Activated naive CD4-positive, alpha-beta T cell treated with anti-CD3 and anti-CD28 coated beads, Interleukin-2, amount 50 U/mL, for 72 hours (primary cell): ENCODE measurements at regions not wholly inside any gene's neighbourhood (a gene's known extent, or its start where the extent isn't known, plus 50 kb on each side); places are given as distances from the start of the nearest gene placed in this dataset.
A peak's percentile ranks its signal among the peaks of the same experiment; 100 is the strongest.
"Not testable (repeated sequence)": the region's sequence is repeated elsewhere in the genome, so short reads cannot be mapped to it uniquely, and the experiment has no call there.

ENCODE experiments used
- ATAC-seq, 2 donors: fragments of 150-1000 bp; cut with Tn5 transposase; 2 replicates each; pipeline ENCODE4 v1.10.0; 2021; ENCODE audit warnings: mild to moderate bottlenecking in 2 of 2, moderate library complexity in 2 of 2
- DNase-seq, 2 donors: peaks; one replicate each; pipeline ENCODE4 v3.0.0; 2021 to 2022; ENCODE audit warnings: low spot score in 2 of 2
- H3K27ac Mint-ChIP-seq, 2 donors: one replicate each; pipeline ENCODE4 v1.8.0; 2022; ENCODE audit warnings: mild to moderate bottlenecking in 2 of 2, mixed read lengths in 2 of 2
- H3K36me3 Mint-ChIP-seq, 2 donors: one replicate each; pipeline ENCODE4 v1.8.0; 2022; ENCODE audit warnings: mixed read lengths in 2 of 2
- H3K9me3 Mint-ChIP-seq, 2 donors: one replicate each; pipeline ENCODE4 v1.8.0; 2022; ENCODE audit warnings: mixed read lengths in 2 of 2

GRCh38 chr9:66601472-66601871 is 299.1 kb upstream of the ZNF658 start:
- not testable (repeated sequence) for H3K27ac Mint-ChIP-seq, DNase-seq, H3K9me3 Mint-ChIP-seq, ATAC-seq, H3K36me3 Mint-ChIP-seq

- DNase-seq, H3K9me3 Mint-ChIP-seq, H3K36me3 Mint-ChIP-seq, H3K27ac Mint-ChIP-seq, ATAC-seq: not testable (repeated sequence)
Observed at GRCh38 chr9:66631521-66632046, 268.9 kb upstream of the ZNF658 start.

- ATAC-seq, H3K9me3 Mint-ChIP-seq, H3K27ac Mint-ChIP-seq, H3K36me3 Mint-ChIP-seq, DNase-seq: not testable (repeated sequence)
Observed at GRCh38 chr9:66647675-66648074, 252.8 kb upstream of the ZNF658 start.

- not testable (repeated sequence) for H3K27ac Mint-ChIP-seq, DNase-seq, H3K36me3 Mint-ChIP-seq, H3K9me3 Mint-ChIP-seq, ATAC-seq
Observed at GRCh38 chr9:66690242-66690641, 210.3 kb upstream of the ZNF658 start.

GRCh38 chr9:66695561-66696240 is 204.8 kb upstream of the ZNF658 start:
- H3K27ac Mint-ChIP-seq, H3K36me3 Mint-ChIP-seq, DNase-seq, H3K9me3 Mint-ChIP-seq: not testable (repeated sequence)
- ATAC-seq = peak in 1 of 2 donors; percentile 47

- not testable (repeated sequence) for DNase-seq, H3K36me3 Mint-ChIP-seq, H3K27ac Mint-ChIP-seq, H3K9me3 Mint-ChIP-seq
- peak; percentile 35 to 37 for ATAC-seq
Observed at GRCh38 chr9:66697343-66698065, 203.0 kb upstream of the ZNF658 start.

GRCh38 chr9:66698066-66698455 is 202.5 kb upstream of the ZNF658 start:
- not testable (repeated sequence) for H3K27ac Mint-ChIP-seq, H3K9me3 Mint-ChIP-seq, H3K36me3 Mint-ChIP-seq, DNase-seq
- peak; percentile 5 to 35 for ATAC-seq

- H3K9me3 Mint-ChIP-seq, DNase-seq, H3K36me3 Mint-ChIP-seq, H3K27ac Mint-ChIP-seq: not testable (repeated sequence)
- peak; percentile 41 to 84 for ATAC-seq
Observed at GRCh38 chr9:66701411-66702377, 198.8 kb upstream of the ZNF658 start.

GRCh38 chr9:66711553-66711952 is 189.0 kb upstream of the ZNF658 start:
- not testable (repeated sequence) for DNase-seq, H3K9me3 Mint-ChIP-seq, H3K36me3 Mint-ChIP-seq, H3K27ac Mint-ChIP-seq, ATAC-seq

- H3K9me3 Mint-ChIP-seq, H3K27ac Mint-ChIP-seq, ATAC-seq, DNase-seq, H3K36me3 Mint-ChIP-seq: not testable (repeated sequence)
Observed at GRCh38 chr9:66712870-66713269, 187.7 kb upstream of the ZNF658 start.

- not testable (repeated sequence) for H3K27ac Mint-ChIP-seq, H3K9me3 Mint-ChIP-seq, DNase-seq, H3K36me3 Mint-ChIP-seq
- ATAC-seq = peak in 1 of 2 donors; percentile 41
Observed at GRCh38 chr9:66713552-66713951, 187.0 kb upstream of the ZNF658 start.

GRCh38 chr9:66720845-66721244 is 179.7 kb upstream of the ZNF658 start:
- H3K9me3 Mint-ChIP-seq, ATAC-seq, H3K27ac Mint-ChIP-seq, H3K36me3 Mint-ChIP-seq, DNase-seq: not testable (repeated sequence)

- not testable (repeated sequence) for H3K9me3 Mint-ChIP-seq, DNase-seq, H3K36me3 Mint-ChIP-seq, H3K27ac Mint-ChIP-seq, ATAC-seq
Observed at GRCh38 chr9:66727540-66727939, 173.0 kb upstream of the ZNF658 start.

- not testable (repeated sequence) for DNase-seq, ATAC-seq, H3K9me3 Mint-ChIP-seq, H3K36me3 Mint-ChIP-seq, H3K27ac Mint-ChIP-seq
Observed at GRCh38 chr9:66736686-66737085, 163.8 kb upstream of the ZNF658 start.

- DNase-seq, H3K36me3 Mint-ChIP-seq, H3K27ac Mint-ChIP-seq, ATAC-seq, H3K9me3 Mint-ChIP-seq: not testable (repeated sequence)
Observed at GRCh38 chr9:66738418-66738817, 162.1 kb upstream of the ZNF658 start.

- H3K9me3 Mint-ChIP-seq, DNase-seq, H3K36me3 Mint-ChIP-seq, H3K27ac Mint-ChIP-seq: not testable (repeated sequence)
- peak; percentile 31 to 92 for ATAC-seq
Observed at GRCh38 chr9:66740136-66740535, 160.4 kb upstream of the ZNF658 start.

GRCh38 chr9:66745846-66746245 is 154.7 kb upstream of the ZNF658 start:
- H3K36me3 Mint-ChIP-seq, DNase-seq, H3K27ac Mint-ChIP-seq, H3K9me3 Mint-ChIP-seq, ATAC-seq: not testable (repeated sequence)
